NCI-H146 treated with DMSO at 0.1 percent for 48 hours (cell line): ENCODE measurements at regions not wholly inside any gene's neighbourhood (a gene's known extent, or its start where the extent isn't known, plus 50 kb on each side); places are given as distances from the start of the nearest gene placed in this dataset.
A peak's percentile ranks its signal among the peaks of the same experiment; 100 is the strongest.

Experiments used
- DNase-seq: peaks from one replicate; lab custom pipeline; 2025; ENCODE audit not compliant: unreplicated experiment; lab: John Stamatoyannopoulos, UW

GRCh38 chr1:219993554-219994433 lies 52.5 kb downstream of the EPRS1 start:
- no peak for DNase-seq

- no peak for DNase-seq
Measured at GRCh38 chr1:219991919-219992318, 54.4 kb downstream of the EPRS1 start.

GRCh38 chr1:219991511-219991810 lies 54.8 kb downstream of the EPRS1 start:
- DNase-seq, result no peak

DNA sequence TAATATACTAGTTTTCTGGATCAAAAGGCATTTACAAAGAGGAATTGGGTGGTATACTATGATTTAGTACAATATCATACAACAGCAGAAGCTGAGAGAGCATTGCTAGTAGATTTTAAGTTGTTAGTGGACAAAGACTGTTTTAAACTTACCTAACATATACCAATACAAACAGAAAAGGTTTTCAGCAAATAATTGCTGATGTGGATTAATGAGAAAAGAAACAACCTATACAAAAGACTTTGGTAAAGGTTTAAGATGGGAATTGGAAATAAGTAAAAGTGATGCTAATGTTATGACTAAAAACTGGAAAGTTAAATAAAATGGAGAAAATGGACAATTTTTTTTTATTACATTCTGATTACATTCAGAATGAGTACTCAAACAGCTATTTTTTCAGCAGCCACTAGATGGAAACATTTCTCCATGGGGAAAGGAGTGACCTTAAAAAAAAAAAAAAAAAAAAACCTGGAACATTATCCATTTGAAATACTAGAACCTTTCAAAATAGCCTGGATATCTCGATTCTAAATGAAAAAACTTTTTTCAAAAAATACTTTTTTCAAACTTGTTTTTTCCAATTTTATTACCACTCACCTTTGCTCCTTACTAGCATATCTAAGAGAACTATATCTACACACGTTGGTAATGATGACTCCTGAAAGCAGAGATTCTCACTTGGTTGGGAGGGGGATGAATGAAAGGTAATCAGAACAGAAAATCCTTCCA lies 55.4 kb downstream of the EPRS1 start:
- DNase-seq, result peak; percentile 7

DNA sequence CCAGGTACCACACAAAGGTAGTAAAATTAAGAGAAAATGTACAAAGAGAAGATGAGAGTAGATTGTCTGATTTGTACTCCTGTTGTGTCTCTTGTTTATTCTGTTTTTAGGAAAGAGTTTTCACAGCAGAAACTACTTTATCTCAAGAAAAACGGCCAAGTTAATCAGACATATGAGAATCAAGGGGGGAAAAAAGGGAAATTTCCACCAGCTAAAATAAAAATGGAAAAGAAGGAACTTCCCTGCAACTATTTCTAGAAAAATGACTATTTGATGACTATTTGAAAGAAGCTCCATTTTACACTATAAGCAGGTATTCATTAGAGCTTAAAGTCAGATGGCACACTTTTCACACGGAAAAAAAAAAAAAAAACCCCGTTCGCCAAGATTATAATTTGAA lies 56.5 kb downstream of the EPRS1 start:
- no peak for DNase-seq

- no peak for DNase-seq
Measured at GRCh38 chr1:219988818-219989217, 57.5 kb downstream of the EPRS1 start.

GRCh38 chr1:219988387-219988786 lies 57.9 kb downstream of the EPRS1 start:
- DNase-seq, result no peak

DNA sequence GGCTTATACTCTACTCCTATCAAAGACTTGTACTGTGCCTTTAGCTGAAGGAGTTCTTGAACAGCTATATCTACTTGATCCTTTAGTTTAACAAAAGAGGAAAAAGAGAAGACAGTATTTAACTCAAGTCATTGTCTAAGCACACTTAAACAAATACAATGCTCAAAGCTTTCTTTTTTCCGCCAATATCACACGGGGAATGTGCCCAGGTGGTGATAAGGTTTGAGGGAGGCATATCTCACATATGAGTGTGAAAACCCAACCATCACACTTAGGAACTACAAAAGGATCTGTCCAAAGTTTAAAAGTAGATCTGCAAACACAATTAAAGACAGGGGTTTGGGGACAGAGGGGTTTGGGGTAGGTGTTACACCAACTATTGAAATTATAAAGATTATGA lies 59.0 kb upstream of the SLC30A10 start:
- no peak for DNase-seq

- DNase-seq, result no peak
Measured at GRCh38 chr1:219985169-219985568, 56.8 kb upstream of the SLC30A10 start.
